Gastrocnemius medialis (tissue), 4 donors: ENCODE measurements at regions not wholly inside any gene's neighbourhood (a gene's known extent, or its start where the extent isn't known, plus 50 kb on each side); places are given as distances from the start of the nearest gene placed in this dataset.

Source experiments
- ATAC-seq, 2 donors: fragments of 150-250 bp; one replicate each; pipeline ENCODE4 v1.9.1; 2016
- DNase-seq, 2 donors: peaks; one replicate each; pipeline ENCODE4 v3.0.0-alpha.2; 2019
- H3K27ac ChIP-seq, 4 donors: fragments of 200-600 bp; sonication (generic); 1 replicate in 1 of 4; 2 replicates in 3 of 4; pipeline ENCODE4 v1.5.1; 2016 to 2018; ENCODE audit warnings: mild to moderate bottlenecking in 2 of 4, moderate library complexity in 1 of 4
- H3K27me3 ChIP-seq, 3 donors: fragments of 200-600 bp; sonication (generic) in 2 of 3; 1 replicate in 1 of 3; 2 replicates in 2 of 3; pipeline versions ENCODE4 v1.5.1 to v1.6.0; 2016 to 2019; ENCODE audit warnings: mild to moderate bottlenecking in 1 of 3, moderate library complexity in 1 of 3
- H3K36me3 ChIP-seq, 2 donors: fragments of 200-600 bp; sonication (generic) in 1 of 2; one replicate each; pipeline ENCODE4 v1.5.1; 2017 to 2018
- H3K4me1 ChIP-seq, 2 donors: fragments of 200-600 bp; sonication (generic) in 1 of 2; one replicate each; pipeline ENCODE4 v1.5.1; 2016 to 2017; ENCODE audit warnings: mild to moderate bottlenecking in 2 of 2
- H3K4me3 ChIP-seq, 4 donors: fragments of 200-600 bp; sonication (generic) in 3 of 4; 1 replicate in 1 of 4; 2 replicates in 3 of 4; pipeline ENCODE4 v1.5.1; 2016 to 2019; ENCODE audit warnings: mild to moderate bottlenecking in 2 of 4
- H3K9me3 ChIP-seq, 3 donors: fragments of 200-600 bp; sonication (generic) in 2 of 3; 1 replicate in 1 of 3; 2 replicates in 2 of 3; pipeline ENCODE4 v1.5.1; 2016 to 2019
- POLR2A ChIP-seq, 2 donors: fragments of 450-650 bp; IDR thresholded peaks; one replicate each; pipeline ENCODE4 v1.6.1; 2017; ENCODE audit warnings: antibody characterized with exemption in 2 of 2, mild to moderate bottlenecking in 2 of 2, moderate library complexity in 2 of 2
- in situ Hi-C, 4 donors: fragments of 200-750 bp; cut with MboI; loops; one replicate each; pipeline versions ENCODE4 v1.15.0 to v1.8.0; 2017; ENCODE audit warnings: low sequenced_read_pairs in 4 of 4
- intact Hi-C: fragments of 100-400 bp; cut with DNase I; formaldehyde crosslinking; loops from one replicate; pipeline ENCODE4 v1.15.1; 2023; ENCODE audit warnings: low total_unique reads
- TF ChIP-seq, protein P1 (sequence below), 5 experiments: fragments of 450-650 bp in 3 of 5; fragments of 200-600 bp in 2 of 5; sonication (generic) in 2 of 5; IDR thresholded peaks in 4 of 5; conservative IDR thresholded peaks in 1 of 5; 1 replicate in 4 of 5; 2 replicates in 1 of 5; pipeline ENCODE4 v1.5.1; 2016 to 2019; ENCODE audit warnings: antibody characterized with exemption in 5 of 5, mild to moderate bottlenecking in 3 of 5, moderate library complexity in 3 of 5

GRCh38 chr15:95511671-95512070 is 818.8 kb upstream of the NR2F2 start:
- H3K27me3 ChIP-seq, result no peaks in the 10 kb centered on the region
- ATAC-seq (no peak), DNase-seq (no peak)
- no peak overlapping the region for H3K27ac ChIP-seq
- intact Hi-C loops (no loop called here), in situ Hi-C loops (no loop called here)
- no peak overlapping the region for H3K4me3 ChIP-seq
- no peaks in the 10 kb centered on the region for H3K36me3 ChIP-seq
- no peaks in the 10 kb centered on the region for H3K9me3 ChIP-seq
- H3K4me1 ChIP-seq, result no peaks in the 10 kb centered on the region
- no peak for TF ChIP-seq POLR2A (IDR thresholded peaks at IDR 0.05)
- TF ChIP-seq, protein P1, sequence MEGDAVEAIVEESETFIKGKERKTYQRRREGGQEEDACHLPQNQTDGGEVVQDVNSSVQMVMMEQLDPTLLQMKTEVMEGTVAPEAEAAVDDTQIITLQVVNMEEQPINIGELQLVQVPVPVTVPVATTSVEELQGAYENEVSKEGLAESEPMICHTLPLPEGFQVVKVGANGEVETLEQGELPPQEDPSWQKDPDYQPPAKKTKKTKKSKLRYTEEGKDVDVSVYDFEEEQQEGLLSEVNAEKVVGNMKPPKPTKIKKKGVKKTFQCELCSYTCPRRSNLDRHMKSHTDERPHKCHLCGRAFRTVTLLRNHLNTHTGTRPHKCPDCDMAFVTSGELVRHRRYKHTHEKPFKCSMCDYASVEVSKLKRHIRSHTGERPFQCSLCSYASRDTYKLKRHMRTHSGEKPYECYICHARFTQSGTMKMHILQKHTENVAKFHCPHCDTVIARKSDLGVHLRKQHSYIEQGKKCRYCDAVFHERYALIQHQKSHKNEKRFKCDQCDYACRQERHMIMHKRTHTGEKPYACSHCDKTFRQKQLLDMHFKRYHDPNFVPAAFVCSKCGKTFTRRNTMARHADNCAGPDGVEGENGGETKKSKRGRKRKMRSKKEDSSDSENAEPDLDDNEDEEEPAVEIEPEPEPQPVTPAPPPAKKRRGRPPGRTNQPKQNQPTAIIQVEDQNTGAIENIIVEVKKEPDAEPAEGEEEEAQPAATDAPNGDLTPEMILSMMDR (IDR thresholded peaks at IDR 0.05 in 4 of 5, conservative IDR thresholded peaks at IDR 0.05 in 1 of 5), result no peak

DNA sequence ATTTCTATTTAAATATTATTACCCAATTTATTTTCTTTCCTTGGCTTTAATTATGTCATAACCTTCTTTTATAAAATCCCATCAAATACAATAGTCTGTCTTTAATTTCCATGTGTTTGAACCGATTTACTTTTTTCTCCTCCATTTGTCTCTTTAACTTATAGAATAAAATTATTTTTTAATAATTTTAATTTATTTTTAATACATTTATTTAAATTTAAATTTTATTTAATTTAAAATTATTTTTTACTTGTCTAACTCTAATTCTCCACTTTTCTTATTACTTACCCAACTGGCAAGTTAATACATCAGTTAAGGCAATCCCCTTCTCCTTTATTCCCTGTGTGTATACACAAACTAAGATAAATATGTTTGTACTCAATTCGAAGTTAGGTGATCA is 817.6 kb upstream of the NR2F2 start:
- ATAC-seq, result no peak
- intact Hi-C loops, result no loop called here
- in situ Hi-C loops, result no loop called here

DNA sequence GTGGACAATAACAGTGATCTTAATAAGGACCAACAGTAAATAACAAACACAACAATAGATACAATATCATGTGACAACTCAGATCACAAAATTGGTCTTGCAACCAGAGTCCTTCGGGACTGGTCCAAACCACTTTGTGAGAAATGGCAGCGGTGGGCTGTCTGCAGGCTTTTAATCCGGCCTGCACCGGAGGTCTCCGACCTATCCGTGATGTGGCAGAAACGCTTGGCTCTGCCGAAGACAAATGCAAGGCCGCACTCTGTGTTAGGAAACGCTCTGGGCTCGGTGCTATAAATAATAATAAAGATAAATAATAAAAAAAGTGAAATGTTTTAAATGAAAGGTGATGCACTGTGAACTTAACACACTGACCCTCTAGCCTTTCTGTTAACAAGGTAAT is 810.6 kb upstream of the NR2F2 start:
- Histone ChIP-seq H3K9me3 (no peaks in the 10 kb centered on the region), H3K4me3 (no peak overlapping the region), H3K27ac (no peak overlapping the region), H3K27me3 (no peaks in the 10 kb centered on the region), H3K4me1 (no peaks in the 10 kb centered on the region), H3K36me3 (no peaks in the 10 kb centered on the region)
- intact Hi-C loops (no loop called here), in situ Hi-C loops (no loop called here)
- DNase-seq (no peak), ATAC-seq (no peak)
- TF ChIP-seq, protein P1 (IDR thresholded peaks at IDR 0.05 in 4 of 5, conservative IDR thresholded peaks at IDR 0.05 in 1 of 5), result no peak

More for the DNA sequence above, 817.6 kb upstream of the NR2F2 start:
- H3K27me3 ChIP-seq, result no peaks in the 10 kb centered on the region
- H3K9me3 ChIP-seq, result no peaks in the 10 kb centered on the region
- no peak overlapping the region for H3K4me3 ChIP-seq
- no peaks in the 10 kb centered on the region for H3K4me1 ChIP-seq
- DNase-seq, result no peak
- H3K27ac ChIP-seq, result no peak overlapping the region
- no peaks in the 10 kb centered on the region for H3K36me3 ChIP-seq
- TF ChIP-seq POLR2A (IDR thresholded peaks at IDR 0.05), result no peak
- TF ChIP-seq, protein P1 (IDR thresholded peaks at IDR 0.05 in 4 of 5, conservative IDR thresholded peaks at IDR 0.05 in 1 of 5), result no peak

DNA sequence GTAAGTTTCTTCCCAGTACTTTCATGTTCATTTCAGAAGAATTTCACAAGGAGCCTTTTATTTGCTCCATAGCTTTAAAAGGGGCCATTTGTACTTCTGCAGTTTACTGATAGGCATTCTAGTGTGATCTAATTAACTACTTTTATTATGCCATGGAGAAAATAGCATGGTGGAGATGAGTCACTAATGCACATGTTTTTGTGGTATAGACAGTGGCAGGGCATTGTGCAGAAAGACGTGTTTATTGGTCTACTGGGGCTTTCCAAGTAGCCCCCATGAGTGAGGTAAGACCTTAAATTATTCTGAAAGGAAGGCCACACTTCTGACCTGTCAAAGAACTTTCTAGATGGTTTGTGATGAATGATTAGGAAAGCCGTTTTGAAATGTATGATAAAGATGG is 810.0 kb upstream of the NR2F2 start:
- in situ Hi-C loops, result no loop called here
- ATAC-seq, result no peak
- H3K27ac ChIP-seq, result no peak overlapping the region

DNA sequence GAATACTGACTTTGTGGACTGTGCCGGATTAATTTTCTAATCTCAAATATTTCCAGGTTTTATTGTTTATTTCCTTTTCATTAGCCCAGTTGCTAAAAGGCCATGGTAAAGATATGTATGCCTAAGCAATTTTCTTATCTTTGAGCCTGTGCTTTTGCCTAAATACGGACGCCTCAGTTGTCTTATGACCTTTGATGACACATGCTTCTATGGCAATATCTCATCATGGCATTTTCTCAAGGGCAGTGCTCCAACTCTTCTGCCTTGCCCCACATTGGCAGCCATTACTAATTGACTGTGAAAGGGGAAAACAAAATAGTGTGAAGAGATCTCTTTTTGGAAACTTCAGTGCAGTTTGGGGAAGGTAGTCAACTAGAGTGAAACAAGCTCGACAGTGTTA is 809.6 kb upstream of the NR2F2 start:
- ATAC-seq (no peak), DNase-seq (no peak)
- H3K4me3 ChIP-seq, result no peak overlapping the region
- no peaks in the 10 kb centered on the region for H3K9me3 ChIP-seq
- no peak for TF ChIP-seq POLR2A (IDR thresholded peaks at IDR 0.05)
- TF ChIP-seq, protein P1 (IDR thresholded peaks at IDR 0.05 in 4 of 5, conservative IDR thresholded peaks at IDR 0.05 in 1 of 5), result no peak
- H3K27ac ChIP-seq, result no peak overlapping the region
- H3K27me3 ChIP-seq, result no peaks in the 10 kb centered on the region
- in situ Hi-C loops, result no loop called here
- intact Hi-C loops, result no loop called here
- no peaks in the 10 kb centered on the region for H3K4me1 ChIP-seq
- no peaks in the 10 kb centered on the region for H3K36me3 ChIP-seq

More for the DNA sequence above, 810.0 kb upstream of the NR2F2 start:
- intact Hi-C loops, result no loop called here
- Histone ChIP-seq H3K4me1 (no peaks in the 10 kb centered on the region), H3K9me3 (no peaks in the 10 kb centered on the region), H3K4me3 (no peak overlapping the region), H3K27me3 (no peaks in the 10 kb centered on the region), H3K36me3 (no peaks in the 10 kb centered on the region)
- TF ChIP-seq, protein P1 (IDR thresholded peaks at IDR 0.05 in 4 of 5, conservative IDR thresholded peaks at IDR 0.05 in 1 of 5), result no peak
- TF ChIP-seq POLR2A (IDR thresholded peaks at IDR 0.05), result no peak
- DNase-seq, result no peak
